ENCODE measurements at regions not wholly inside any gene's neighbourhood (a gene's known extent, or its start where the extent isn't known, plus 50 kb on each side); places are given as distances from the start of the nearest gene placed in this dataset.

GRCh38 chr9:28883234-28883633 lies 1310.0 kb upstream of the C9orf72 start:
- H3K4me2 ChIP-seq (ENCODE audit: low read length): no peak overlapping the region
- no peaks in the 10 kb centered on the region for H3F3A ChIP-seq (ENCODE audit: control insufficient read depth, insufficient read depth)

GRCh38 chr9:28887188-28887884 lies 1314.1 kb upstream of the C9orf72 start:
- no peaks in the 10 kb centered on the region for H3K9me3 ChIP-seq (ENCODE audit: control insufficient read depth, insufficient read depth, low read length)
- no peak overlapping the region for H3K27ac ChIP-seq (ENCODE audit: low read depth, low read length)
- H3K4me2 ChIP-seq (ENCODE audit: low read length): no peak overlapping the region
- H3K27me3 ChIP-seq (ENCODE audit: control insufficient read depth, low read length): no peaks in the 10 kb centered on the region
- H3K4me1 ChIP-seq (ENCODE audit: control insufficient read depth, low read length): no peaks in the 10 kb centered on the region
- no peaks in the 10 kb centered on the region for H3F3A ChIP-seq (ENCODE audit: control insufficient read depth, insufficient read depth)
- no peak overlapping the region for H3K4me3 ChIP-seq (ENCODE audit: low read length)
- no peaks in the 10 kb centered on the region for H3K9me2 ChIP-seq (replicated peaks; ENCODE audit: control insufficient read depth, low read length)
- no peaks in the 10 kb centered on the region for H3K36me3 ChIP-seq (ENCODE audit: control insufficient read depth, low read length)
- no peak for TF ChIP-seq EZH2phosphoT487 (IDR thresholded peaks at IDR 0.05; ENCODE audit: borderline replicate concordance, low read length)
- TF ChIP-seq, protein P1, sequence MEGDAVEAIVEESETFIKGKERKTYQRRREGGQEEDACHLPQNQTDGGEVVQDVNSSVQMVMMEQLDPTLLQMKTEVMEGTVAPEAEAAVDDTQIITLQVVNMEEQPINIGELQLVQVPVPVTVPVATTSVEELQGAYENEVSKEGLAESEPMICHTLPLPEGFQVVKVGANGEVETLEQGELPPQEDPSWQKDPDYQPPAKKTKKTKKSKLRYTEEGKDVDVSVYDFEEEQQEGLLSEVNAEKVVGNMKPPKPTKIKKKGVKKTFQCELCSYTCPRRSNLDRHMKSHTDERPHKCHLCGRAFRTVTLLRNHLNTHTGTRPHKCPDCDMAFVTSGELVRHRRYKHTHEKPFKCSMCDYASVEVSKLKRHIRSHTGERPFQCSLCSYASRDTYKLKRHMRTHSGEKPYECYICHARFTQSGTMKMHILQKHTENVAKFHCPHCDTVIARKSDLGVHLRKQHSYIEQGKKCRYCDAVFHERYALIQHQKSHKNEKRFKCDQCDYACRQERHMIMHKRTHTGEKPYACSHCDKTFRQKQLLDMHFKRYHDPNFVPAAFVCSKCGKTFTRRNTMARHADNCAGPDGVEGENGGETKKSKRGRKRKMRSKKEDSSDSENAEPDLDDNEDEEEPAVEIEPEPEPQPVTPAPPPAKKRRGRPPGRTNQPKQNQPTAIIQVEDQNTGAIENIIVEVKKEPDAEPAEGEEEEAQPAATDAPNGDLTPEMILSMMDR (IDR thresholded peaks at IDR 0.05; ENCODE audit: low read depth, low read length, poor library complexity, severe bottlenecking): no peak
- H4K20me1 ChIP-seq (ENCODE audit: control insufficient read depth, insufficient read depth, low read depth, low read length): no peaks in the 10 kb centered on the region
- H3K79me2 ChIP-seq (ENCODE audit: control insufficient read depth, low read length): no peaks in the 10 kb centered on the region

More at GRCh38 chr9:28883234-28883633, 1310.0 kb upstream of the C9orf72 start:
- H3K36me3 ChIP-seq (ENCODE audit: control insufficient read depth, low read length): no peaks in the 10 kb centered on the region
- H3K4me1 ChIP-seq (ENCODE audit: control insufficient read depth, low read length): no peaks in the 10 kb centered on the region
- no peaks in the 10 kb centered on the region for H3K79me2 ChIP-seq (ENCODE audit: control insufficient read depth, low read length)
- TF ChIP-seq, protein P1 (IDR thresholded peaks at IDR 0.05; ENCODE audit: low read depth, low read length, poor library complexity, severe bottlenecking): no peak
- no peak for TF ChIP-seq EZH2phosphoT487 (IDR thresholded peaks at IDR 0.05; ENCODE audit: borderline replicate concordance, low read length)
- H3K4me3 ChIP-seq (ENCODE audit: low read length): no peak overlapping the region
- no peak overlapping the region for H3K27ac ChIP-seq (ENCODE audit: low read depth, low read length)
- no peaks in the 10 kb centered on the region for H3K9me2 ChIP-seq (replicated peaks; ENCODE audit: control insufficient read depth, low read length)
- H3K27me3 ChIP-seq (ENCODE audit: control insufficient read depth, low read length): no peaks in the 10 kb centered on the region
- no peaks in the 10 kb centered on the region for H3K9me3 ChIP-seq (ENCODE audit: control insufficient read depth, insufficient read depth, low read length)
- no peaks in the 10 kb centered on the region for H4K20me1 ChIP-seq (ENCODE audit: control insufficient read depth, insufficient read depth, low read depth, low read length)

GRCh38 chr9:28888806-28889205 lies 1315.5 kb upstream of the C9orf72 start:
- TF ChIP-seq, protein P1 (IDR thresholded peaks at IDR 0.05; ENCODE audit: low read depth, low read length, poor library complexity, severe bottlenecking): no peak
- no peak for TF ChIP-seq EZH2phosphoT487 (IDR thresholded peaks at IDR 0.05; ENCODE audit: borderline replicate concordance, low read length)
- H3K79me2 ChIP-seq (ENCODE audit: control insufficient read depth, low read length): no peaks in the 10 kb centered on the region
- H3K9me3 ChIP-seq (ENCODE audit: control insufficient read depth, insufficient read depth, low read length): no peaks in the 10 kb centered on the region
- no peak overlapping the region for H3K4me2 ChIP-seq (ENCODE audit: low read length)
- H3F3A ChIP-seq (ENCODE audit: control insufficient read depth, insufficient read depth): no peaks in the 10 kb centered on the region
- no peak overlapping the region for H3K27ac ChIP-seq (ENCODE audit: low read depth, low read length)
- no peaks in the 10 kb centered on the region for H4K20me1 ChIP-seq (ENCODE audit: control insufficient read depth, insufficient read depth, low read depth, low read length)
- no peaks in the 10 kb centered on the region for H3K9me2 ChIP-seq (replicated peaks; ENCODE audit: control insufficient read depth, low read length)
- H3K4me3 ChIP-seq (ENCODE audit: low read length): no peak overlapping the region
- H3K36me3 ChIP-seq (ENCODE audit: control insufficient read depth, low read length): no peaks in the 10 kb centered on the region
- no peaks in the 10 kb centered on the region for H3K4me1 ChIP-seq (ENCODE audit: control insufficient read depth, low read length)
- no peaks in the 10 kb centered on the region for H3K27me3 ChIP-seq (ENCODE audit: control insufficient read depth, low read length)

Data from DOHH2 (cell line).